Loucy (cell line): ENCODE measurements at regions not wholly inside any gene's neighbourhood (a gene's known extent, or its start where the extent isn't known, plus 50 kb on each side); places are given as distances from the start of the nearest gene placed in this dataset.

Experiments used
- CTCF ChIP-seq: fragments of 200-600 bp; sonication (generic); conservative IDR thresholded peaks from 2 replicates; pipeline ENCODE4 v1.5.1; 2014; ENCODE audit warnings: mild to moderate bottlenecking, antibody characterized with exemption, low read length
- EZH2phosphoT487 ChIP-seq: fragments of 200-600 bp; IDR thresholded peaks from 2 replicates; pipeline ENCODE4 v1.6.1; 2018; ENCODE audit warnings: antibody characterized with exemption, mild to moderate bottlenecking, moderate library complexity, borderline replicate concordance

GRCh38 chr5:32984851-32985610 lies 273.9 kb downstream of the NPR3 start:
- TF ChIP-seq CTCF (no peak), EZH2phosphoT487 (no peak)
